H1 (cell line): ENCODE measurements at regions not wholly inside any gene's neighbourhood (a gene's known extent, or its start where the extent isn't known, plus 50 kb on each side); places are given as distances from the start of the nearest gene placed in this dataset.

ENCODE experiments used
- CHD1 ChIP-seq: IDR thresholded peaks from 2 replicates; pipeline ENCODE4 v1.6.1; 2012; ENCODE audit warnings: low read depth, low read length, improper control_type of control experiment
- JUND ChIP-seq: IDR thresholded peaks from 2 replicates; pipeline ENCODE4 v1.6.1; 2011; ENCODE audit warnings: mild to moderate bottlenecking, improper control_type of control experiment, low read length
- NRF1 ChIP-seq: IDR thresholded peaks from 2 replicates; pipeline ENCODE4 v1.6.1; 2011; ENCODE audit warnings: mild to moderate bottlenecking, low read depth, low read length, improper control_type of control experiment
- POLR2A ChIP-seq, 2 experiments: IDR thresholded peaks; 1 replicate in 1 of 2; 2 replicates in 1 of 2; pipeline ENCODE4 v1.6.1; 2011; ENCODE audit warnings: low read depth in 2 of 2, low read length in 2 of 2, mild to moderate bottlenecking in 2 of 2; ENCODE audit errors: control extremely low read depth in 1 of 2

GRCh38 chr2:145323512-145323911 lies 803.6 kb upstream of the ZEB2 start (continued):
- TF ChIP-seq POLR2A (IDR thresholded peaks at IDR 0.05; ENCODE audit: control extremely low read depth in 1 of 2, low read depth in 2 of 2, low read length in 2 of 2) = no peak
- TF ChIP-seq CHD1 = no peak
- TF ChIP-seq JUND = no peak
- TF ChIP-seq NRF1 = no peak
